DMS53 treated with DMSO at 0.1 percent for 48 hours (cell line): ENCODE measurements at regions not wholly inside any gene's neighbourhood (a gene's known extent, or its start where the extent isn't known, plus 50 kb on each side); places are given as distances from the start of the nearest gene placed in this dataset.

Experiments
- DNase-seq: peaks from one replicate; lab custom pipeline; 2025; ENCODE audit not compliant: unreplicated experiment; lab: John Stamatoyannopoulos, UW

- no peak for DNase-seq
Observed at GRCh38 chr6:170117111-170117972, 173.5 kb downstream of the DLL1 start.

- no peak for DNase-seq
Observed at GRCh38 chr6:170116636-170117035, 174.2 kb downstream of the DLL1 start.

- DNase-seq = no peak
Observed at GRCh38 chr6:170114956-170115855, 175.7 kb downstream of the DLL1 start.

- DNase-seq = no peak
Observed at GRCh38 chr6:170114187-170114945, 176.5 kb downstream of the DLL1 start.

GRCh38 chr6:170113141-170113540 is 177.7 kb downstream of the DLL1 start:
- DNase-seq = no peak

GRCh38 chr6:170112583-170112860 is 178.4 kb downstream of the DLL1 start:
- no peak for DNase-seq

GRCh38 chr6:170111816-170112582 is 178.9 kb downstream of the DLL1 start:
- DNase-seq = no peak

GRCh38 chr6:170111141-170111664 is 179.7 kb downstream of the DLL1 start:
- no peak for DNase-seq

GRCh38 chr6:170110201-170111140 is 180.4 kb downstream of the DLL1 start:
- DNase-seq = peak; percentile 76

- no peak for DNase-seq
Observed at GRCh38 chr6:170108890-170109587, 181.8 kb downstream of the DLL1 start.

- DNase-seq = no peak
Observed at GRCh38 chr6:170108456-170108855, 182.4 kb downstream of the DLL1 start.

- DNase-seq = no peak
Observed at GRCh38 chr6:170107606-170108222, 183.2 kb downstream of the DLL1 start.

GRCh38 chr6:170106906-170107525 is 183.9 kb downstream of the DLL1 start:
- DNase-seq = no peak

GRCh38 chr6:170102582-170103481 is 188.0 kb downstream of the DLL1 start:
- DNase-seq = no peak

GRCh38 chr6:170102038-170102437 is 188.8 kb downstream of the DLL1 start:
- no peak for DNase-seq

- DNase-seq = no peak
Observed at GRCh38 chr6:170101281-170102035, 189.4 kb downstream of the DLL1 start.
